HK-2 (cell line): ENCODE measurements at regions not wholly inside any gene's neighbourhood (a gene's known extent, or its start where the extent isn't known, plus 50 kb on each side); places are given as distances from the start of the nearest gene placed in this dataset.

Source experiments
- DNase-seq: peaks from one replicate; pipeline ENCODE4 v3.0.0-alpha.2; 2018; ENCODE audit not compliant: unreplicated experiment

DNA sequence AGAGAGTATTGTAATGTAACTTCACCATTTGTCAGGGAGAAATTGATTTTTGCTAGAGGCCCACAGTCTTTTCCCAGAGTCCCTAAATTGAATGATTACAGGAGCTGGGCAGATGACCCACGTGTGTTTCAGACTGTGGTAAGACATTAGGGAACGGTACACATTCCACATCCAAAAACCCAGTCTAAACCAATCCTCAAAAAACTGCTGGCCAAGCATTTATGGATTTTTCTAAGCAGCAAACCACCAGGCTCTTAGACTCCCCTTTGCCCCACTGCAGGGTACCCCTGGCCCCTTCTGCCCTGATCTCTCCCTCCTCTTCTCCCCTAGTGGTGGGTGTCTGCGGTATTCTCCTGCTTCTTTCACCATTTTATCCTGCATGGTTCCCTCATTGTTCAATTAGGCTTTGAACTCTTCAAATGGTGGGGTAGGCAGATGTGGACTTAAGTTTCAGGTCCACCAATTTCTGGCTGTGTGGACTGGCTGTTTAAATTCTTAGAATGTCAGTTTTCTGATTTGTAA lies 135.5 kb upstream of the SORCS3 start:
- no peak for DNase-seq

DNA sequence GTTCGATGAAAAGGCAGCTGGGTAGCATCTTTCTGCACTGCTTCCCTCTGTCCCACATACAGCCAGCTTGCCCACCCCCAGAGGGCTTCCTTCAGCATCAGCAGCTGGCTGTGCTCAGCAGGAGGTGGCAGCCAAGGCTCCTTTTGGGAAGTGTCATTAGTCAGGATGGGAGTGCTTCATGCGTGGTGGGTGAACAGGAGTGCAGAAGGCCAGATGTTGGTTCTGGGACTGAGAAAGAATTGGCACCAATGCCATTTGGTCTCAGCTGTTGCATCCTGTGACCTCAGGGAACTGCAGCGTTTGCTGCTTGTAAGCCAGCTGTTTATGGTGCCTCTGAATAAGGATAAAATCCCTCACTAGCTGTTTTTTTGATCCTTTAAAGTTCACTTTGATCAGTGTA lies 131.1 kb upstream of the SORCS3 start:
- DNase-seq: no peak

DNA sequence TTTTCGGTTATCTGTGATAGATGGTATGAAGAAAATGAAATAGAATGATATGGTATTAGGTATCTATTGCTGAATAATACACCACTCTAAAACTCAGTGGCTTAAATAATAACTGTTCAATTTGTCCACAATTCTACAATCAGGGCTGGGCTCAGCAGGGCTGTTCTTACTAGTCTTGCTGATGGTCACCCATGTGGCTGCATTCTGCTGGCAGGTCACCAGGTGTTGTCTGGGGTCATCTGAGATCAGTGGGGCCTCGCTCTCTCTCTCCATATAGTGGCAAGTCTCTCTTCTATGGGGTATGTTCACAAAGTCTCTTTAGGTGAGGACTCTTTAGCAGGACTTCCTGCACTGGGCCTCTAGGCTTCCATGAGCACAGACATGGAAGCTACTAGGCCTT lies 130.4 kb upstream of the SORCS3 start:
- no peak for DNase-seq

DNA sequence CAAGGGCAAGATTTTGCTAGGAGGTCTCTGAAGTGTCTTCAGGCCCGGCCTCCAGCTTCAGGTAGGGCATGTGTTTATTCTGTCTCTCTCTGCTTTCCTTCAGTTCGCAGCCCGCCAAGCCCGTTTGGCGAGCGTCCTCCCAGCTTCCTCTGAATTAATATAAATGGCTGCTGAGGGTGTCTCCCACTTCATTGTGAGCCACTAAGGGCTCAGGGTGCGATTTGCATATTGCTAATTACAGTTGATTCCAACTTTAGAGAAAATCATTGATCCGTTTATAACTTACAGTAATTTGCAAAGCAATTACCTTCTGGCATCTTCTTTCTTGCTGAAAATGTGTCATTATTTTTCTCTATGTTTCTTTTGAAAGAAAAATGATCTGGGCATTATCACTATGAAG lies 128.3 kb upstream of the SORCS3 start:
- DNase-seq: no peak

DNA sequence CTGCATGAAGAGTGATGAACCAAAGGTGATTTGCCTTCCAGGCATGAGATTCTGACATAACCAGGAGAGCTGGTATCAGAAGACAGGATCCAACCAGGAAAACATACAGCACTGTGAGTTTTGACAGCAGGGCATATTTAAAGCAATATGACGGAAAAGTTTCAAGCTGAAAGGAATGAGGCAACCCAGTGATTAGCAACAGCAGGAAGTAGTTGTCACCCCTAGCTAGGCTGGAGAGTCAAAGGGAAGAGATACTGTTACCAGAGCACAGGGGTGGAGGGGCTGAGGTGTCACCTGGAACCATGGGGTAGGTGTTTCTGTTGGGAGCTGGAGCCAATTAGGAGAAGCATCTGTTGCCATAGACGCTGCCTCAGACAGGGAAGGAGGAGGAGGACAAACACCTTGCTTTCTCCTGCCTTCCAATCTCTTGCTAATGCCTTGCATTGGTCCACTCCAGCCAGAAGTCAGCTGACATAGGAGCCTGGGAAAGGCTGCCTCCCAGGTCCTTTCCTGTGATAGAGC lies 125.4 kb upstream of the SORCS3 start:
- no peak for DNase-seq

DNA sequence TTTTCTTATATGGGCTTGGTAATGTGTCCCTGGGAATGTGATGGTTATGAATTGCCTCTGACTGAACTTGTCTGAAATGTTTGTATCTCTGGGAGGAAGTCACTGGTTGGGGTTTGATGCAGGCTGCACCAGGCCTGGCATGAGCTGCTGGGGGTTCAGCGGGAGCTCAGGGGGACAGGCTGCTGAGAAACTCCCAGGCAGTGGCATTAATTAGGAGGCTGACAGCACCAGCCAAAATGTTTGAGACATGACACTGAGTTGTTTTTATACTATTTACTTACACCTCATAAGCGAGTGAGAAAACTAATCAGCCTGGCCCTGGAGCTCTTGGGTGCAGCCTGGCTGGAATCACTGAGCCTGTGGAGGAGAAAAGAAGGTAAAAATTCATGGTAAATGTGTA lies 124.1 kb upstream of the SORCS3 start:
- DNase-seq: no peak

DNA sequence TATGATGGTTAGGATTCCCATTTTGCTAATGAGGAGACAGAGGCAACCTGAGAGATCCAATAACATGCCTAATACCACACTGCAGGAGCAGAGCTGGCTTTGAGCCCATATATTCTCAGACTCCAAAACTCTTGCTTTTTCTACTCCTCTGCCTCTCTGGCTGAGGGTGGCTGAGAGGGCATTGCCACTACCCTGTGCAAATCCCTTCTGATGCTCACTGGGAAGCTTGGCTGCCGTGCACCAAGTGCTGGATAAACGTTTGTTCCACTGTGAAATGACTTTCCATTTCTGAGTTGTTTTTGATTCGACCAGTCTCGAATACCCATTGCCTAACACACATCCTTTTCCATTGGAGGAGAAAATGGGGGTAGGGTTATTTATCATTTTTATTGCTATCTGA lies 123.1 kb upstream of the SORCS3 start:
- DNase-seq: no peak

DNA sequence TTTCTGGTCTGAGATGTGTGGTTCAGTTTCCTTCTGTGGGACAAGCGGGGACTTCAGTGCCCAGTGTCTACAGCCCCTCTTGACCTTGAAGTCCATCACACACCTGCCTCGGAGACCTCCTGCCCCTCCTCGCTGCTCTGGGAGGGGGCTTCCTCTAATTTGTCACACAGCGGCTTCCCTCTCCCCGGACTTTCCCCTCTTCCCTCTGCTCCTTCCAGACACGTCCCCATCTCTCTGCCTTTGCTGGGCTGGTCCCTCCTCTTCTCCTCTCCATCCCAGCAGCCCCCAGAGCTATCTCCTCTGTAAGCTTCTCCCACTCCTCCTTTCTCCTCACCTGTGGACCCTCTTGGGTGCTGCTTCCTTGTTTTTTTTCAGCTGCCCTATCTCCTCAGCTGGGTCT lies 122.2 kb upstream of the SORCS3 start:
- DNase-seq: no peak

DNA sequence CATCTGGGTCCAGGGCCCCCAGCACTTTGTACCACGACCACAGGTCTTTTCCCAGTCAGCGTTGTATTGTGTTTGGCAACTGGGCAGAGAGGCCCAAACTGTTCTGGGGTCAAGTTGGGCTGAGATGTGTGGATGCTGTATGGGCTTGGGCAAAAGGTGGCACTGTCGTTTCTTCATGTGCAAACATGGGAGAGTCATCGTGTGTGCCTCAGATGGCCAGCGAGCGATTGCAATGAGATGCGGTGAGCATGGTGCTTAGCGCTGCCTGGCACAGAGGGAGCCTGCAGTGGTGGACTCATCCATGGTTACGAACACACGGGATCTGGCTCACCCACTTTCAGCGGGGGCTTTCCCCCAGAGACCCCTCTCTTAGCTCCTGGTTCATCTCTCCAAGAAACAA lies 120.4 kb upstream of the SORCS3 start:
- DNase-seq: no peak

DNA sequence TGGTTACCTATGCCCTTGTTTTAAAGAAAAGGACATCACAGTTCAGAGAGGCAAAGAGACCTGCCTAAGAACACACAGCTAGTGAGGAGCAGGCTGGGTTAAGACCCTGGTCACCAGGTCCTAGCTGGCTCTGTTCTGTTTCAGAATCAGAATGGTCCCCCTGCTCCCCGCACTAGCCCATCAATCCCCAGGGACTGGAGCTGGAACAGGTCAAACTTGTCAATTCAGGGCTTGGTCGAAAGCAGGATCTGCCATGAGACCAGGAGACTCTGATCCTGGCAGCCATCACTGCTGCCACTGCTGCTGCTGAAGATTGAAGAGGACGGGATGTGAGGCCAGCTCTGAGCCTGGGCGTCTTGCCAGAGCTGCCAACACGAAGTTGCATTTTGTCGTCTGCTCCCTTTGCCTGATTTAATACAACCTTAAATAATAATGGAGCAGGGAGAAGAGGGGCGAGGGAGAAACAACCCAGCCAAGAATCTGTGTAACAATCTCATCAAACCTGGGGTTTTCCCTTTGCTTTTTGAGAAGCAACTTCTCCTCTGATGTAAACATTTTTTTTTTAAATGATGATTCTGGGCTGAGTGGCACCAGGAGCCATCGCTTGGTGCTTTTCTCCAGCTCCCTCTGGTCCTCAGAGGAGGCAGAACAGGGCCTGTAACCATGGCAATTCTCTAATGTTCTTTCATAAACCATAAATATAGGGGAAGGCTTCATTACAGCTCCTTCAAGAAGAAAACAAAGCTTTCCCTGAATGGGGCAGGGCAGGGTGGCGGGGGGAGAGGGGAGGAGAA lies 119.0 kb upstream of the SORCS3 start:
- DNase-seq: no peak

DNA sequence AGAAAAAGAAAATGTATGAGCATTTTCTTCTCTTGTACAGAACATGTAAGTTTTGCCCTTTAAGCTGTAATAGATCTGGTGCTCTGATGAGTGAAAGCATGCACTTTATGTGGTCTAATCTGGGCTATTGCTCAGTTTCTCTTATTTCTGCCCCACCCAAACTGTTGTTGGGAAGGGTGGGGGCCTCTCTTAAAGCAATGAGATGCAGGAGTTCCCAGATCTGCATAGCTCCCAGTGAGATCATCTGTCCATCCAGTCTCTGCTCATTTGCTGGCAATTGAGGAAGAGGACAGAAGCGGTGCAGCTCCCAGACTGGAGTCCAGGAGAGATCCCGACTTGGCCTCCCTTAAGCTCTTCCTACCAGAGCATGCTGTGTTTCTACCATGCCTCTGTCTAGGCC lies 114.9 kb upstream of the SORCS3 start:
- no peak for DNase-seq

DNA sequence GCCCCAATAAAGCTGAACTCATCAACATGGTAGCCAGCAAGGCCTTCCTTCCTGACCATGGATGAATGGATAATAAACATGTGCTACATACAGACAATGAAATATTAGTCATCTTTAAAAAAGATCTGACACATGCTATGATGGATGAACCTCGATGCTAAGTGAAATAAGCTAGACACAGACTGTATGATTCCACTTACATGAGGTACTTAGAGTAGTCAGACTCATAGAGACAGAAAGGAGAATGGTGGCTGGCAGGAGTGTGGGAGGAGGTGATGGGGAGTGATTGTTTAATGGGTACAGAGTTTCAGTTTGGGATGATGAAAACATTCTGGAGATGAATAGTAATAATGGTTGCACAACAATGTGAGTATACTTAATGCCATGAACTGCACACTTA lies 114.1 kb upstream of the SORCS3 start:
- DNase-seq: no peak

DNA sequence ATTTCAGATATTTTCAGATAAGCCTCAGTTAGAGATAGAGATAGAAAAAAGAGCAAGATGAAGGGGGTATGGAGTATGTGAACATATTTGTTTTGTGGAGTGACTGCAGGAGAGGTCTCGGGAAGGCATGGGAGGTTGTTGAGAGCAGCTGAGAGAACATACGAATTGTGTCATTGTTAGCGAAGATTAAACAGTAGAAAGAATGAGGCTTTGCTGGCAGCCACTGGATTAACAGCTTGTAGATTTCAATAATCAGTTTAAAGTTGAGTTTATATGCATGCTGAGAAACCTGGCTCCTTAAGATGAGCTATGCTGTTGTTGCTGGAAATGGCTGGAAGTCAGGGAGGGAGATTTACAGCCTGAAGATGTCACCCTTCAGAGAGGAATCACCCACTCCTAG lies 100.9 kb upstream of the SORCS3 start:
- DNase-seq: no peak

DNA sequence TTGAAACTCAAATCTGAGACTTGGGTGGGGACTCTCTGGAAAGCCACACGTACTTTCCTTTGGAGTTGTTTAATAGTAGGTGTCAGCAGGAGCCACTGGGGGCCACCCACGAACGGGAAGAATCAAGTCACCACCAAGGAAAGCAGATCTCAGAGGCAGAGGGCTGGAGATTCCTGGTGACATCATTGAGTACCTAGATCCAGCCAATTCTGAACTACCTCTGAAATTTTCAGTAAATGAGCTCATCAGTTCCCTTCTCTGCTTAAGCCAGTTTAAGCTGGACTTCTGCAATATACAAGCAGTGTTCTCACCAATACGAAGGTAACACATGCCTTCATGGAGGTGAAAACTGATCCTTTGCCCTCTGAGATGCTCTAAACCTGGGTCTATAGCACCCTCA lies 99.3 kb upstream of the SORCS3 start:
- DNase-seq: no peak

DNA sequence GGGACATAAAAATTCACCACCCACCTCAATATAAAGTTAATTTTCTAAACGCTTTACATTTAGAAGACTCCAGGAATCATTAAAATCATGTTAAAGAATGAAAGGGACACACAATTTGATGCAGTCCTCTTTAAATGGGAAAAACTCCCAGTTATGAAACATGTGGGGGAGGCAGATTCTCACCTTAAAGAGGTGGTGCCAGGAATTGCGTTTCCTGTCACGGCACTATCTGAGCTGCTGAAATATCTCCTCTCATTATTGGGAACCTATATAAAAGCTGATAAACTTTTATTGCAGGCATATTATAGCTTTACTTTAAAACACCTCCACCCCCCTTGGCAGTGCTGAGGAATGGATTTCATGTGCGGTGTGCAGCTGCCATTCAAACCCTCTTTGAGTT lies 94.8 kb upstream of the SORCS3 start:
- no peak for DNase-seq

DNA sequence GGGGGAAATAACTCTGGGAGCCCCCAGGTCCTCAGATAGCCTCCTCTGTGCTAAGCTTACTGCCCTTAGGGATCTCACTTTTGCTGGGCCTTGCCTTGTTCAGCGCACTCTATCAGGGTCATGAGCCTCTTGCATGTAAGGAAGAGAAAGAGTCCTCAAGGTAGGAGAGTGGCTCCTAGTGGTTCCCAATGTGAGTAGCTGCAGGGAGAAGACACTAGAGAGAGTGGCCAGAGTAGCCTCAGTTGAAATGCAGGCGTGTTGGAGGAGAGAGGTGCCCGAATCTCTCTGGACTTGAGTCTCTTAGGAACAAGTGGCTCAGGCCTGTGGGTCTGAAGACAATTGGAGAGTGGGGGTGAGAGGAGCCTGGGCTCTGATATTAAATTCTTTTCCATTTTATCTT lies 94.3 kb upstream of the SORCS3 start:
- DNase-seq: no peak

DNA sequence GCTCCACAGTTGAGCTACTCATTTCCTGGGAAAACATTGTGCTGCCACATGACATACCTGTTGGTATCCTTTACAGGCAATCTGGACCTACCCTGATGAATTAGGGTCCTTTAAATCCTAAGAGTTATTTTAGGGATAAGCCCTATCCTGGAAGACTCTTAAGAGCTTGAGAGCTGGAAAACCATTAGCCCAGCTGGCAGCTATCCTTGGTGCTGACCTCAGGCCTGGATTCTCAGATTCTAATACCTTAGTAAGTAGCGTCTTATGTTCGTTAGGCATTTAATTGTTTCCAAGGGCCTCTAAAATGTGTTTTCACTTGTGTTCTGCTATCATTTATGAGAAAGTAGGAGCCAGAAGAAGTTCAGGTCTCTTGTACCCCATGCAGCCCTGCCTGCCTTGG lies 93.0 kb upstream of the SORCS3 start:
- DNase-seq: no peak

DNA sequence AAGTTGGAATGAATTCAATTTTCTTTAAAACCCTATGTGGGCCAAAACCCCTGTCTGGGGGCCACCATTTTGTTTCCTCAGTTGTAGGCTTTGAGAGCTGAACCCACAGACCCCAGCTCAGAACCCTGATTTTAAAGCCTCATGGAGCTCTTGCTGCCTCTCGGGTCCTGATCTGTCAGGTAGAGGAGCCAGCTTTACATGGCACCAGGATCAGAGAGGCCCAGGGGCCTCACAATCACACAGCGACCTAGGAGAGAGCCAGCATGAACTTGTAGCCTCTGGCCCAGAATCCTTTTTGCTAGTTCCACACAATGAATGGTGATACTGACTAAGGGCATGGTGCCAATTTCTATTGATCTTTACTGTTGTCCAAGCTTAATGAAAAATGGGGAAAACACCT lies 84.3 kb upstream of the SORCS3 start:
- DNase-seq: no peak

DNA sequence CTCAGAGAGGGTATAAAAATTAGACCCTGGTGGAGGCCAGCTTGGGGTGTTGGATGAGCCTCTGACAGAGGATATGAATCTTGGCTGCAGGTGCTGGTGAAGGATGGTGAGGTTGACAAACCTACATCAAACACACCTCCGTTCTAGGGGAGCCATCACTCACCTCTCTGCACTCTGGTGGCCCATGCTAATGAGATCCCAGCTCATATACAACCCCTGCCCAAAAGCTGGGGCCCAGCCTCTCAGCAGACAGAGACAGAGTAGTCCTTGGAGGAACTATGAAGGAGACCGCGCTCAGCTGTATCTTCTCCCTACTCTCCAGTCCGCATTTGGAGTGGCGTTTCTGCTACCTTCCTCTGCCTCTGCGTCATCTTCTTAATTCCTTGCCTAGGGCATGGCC lies 83.1 kb upstream of the SORCS3 start:
- DNase-seq: no peak

DNA sequence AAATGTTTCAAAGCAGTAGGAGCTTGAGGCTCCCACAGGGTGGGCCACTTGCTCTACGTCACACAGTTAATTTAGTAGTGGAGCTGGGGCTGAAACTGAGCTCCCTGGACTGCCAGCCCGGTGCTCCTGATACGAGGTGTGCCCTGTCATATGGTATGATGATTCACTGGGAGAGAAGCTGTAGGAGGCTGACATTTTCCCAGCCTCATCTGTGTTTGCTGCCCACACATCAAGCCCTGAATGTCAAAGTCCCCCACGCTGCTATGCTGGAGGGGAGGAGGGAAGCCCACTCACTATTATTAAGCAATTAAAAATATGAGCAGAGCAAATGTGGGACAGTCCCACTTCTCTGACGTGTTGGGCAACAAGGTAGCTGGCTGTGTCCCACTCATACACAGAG lies 81.2 kb upstream of the SORCS3 start:
- no peak for DNase-seq

DNA sequence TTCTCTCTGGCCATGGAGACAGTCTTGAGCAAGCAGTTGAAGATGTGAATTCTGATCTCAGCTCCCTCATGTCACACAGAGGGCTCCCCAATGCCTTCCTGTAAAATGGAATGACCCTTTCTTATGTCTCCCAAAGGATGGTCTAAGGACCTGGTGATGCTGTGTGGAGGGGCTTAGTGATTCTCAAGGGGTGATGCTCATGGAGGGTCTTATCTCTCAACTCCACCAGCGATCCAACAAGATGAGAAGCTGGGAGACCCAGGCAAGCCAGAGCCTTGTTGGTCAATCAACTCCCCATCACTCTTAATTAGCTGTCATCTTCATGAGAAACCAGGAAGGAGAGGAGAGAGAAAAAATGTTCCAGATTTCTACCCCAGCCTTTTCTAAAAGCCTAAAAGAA lies 78.0 kb upstream of the SORCS3 start:
- no peak for DNase-seq

DNA sequence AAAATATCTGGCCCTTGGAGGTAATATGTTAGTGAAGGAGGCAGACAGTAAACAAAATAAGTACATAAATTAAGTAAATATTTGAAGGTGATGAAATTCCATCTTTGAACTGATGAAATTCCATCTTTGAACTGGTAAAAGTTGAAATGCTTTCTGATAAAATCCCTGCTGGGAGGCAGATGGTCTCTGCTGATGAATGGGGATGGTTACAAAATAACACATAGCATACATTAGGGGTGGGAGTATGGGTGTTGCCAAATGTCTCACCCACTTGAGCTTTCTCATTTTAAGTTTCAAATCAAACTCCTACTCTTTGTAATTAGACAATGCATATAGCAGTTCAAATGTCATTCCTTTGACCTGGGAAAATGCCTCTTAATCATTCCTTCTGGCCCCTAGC lies 77.5 kb upstream of the SORCS3 start:
- DNase-seq: no peak

DNA sequence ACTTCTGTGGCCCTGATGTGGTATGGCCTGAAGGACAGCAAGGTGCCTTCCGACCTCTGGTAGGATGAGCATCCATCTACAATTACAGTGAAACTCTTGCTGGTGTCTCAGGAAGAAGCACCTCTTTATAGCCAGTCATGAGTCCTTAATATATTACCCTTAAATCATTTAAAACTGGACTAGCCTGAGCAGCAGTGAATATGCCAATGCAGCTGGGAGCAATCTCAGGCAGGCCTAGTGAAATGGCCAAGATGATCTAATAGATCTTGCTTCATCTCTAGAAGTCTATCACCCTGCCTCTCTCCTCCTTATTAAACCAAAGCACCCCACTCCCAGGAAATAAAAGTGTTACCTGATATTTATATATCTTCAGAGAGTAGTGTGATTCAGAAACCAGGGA lies 66.7 kb upstream of the SORCS3 start:
- DNase-seq: no peak

DNA sequence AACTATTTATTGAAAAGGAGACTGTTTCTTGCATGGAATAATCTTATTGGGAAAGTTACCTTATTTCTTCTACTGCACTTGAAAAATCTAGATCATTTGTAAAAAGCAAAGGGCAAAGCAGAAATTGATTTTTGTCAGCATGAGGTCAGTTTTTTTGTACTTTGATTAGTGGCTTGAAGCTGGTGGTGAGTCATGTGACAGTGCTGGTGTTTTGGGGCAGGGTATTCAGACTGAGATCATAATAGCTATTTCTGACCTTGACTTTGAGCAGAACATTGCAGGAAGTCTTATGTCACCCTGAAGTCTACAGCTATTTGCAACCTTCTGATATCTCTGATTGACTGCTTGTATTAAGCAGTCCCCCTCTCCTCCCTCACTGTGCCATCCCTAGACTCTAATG lies 66.3 kb upstream of the SORCS3 start:
- no peak for DNase-seq
